Left colon (tissue), 2 donors: ENCODE measurements at regions not wholly inside any gene's neighbourhood (a gene's known extent, or its start where the extent isn't known, plus 50 kb on each side); places are given as distances from the start of the nearest gene placed in this dataset.

Source experiments
- ATAC-seq: fragments of 200-7000 bp; cut with Tn5 transposase; one replicate; pipeline ENCODE4 v1.9.1; 2020; ENCODE audit warnings: mild to moderate bottlenecking, moderate library complexity
- DNase-seq, 2 donors: peaks; one replicate each; pipeline ENCODE4 v3.0.0-alpha.2; 2020
- intact Hi-C, 2 donors: fragments of 100-400 bp; cut with DNase I in 1 of 2; cut with micrococcal nuclease in 1 of 2; formaldehyde crosslinking; loops; one replicate each; pipeline versions ENCODE4 v1.11.2 to v1.14.0; 2022; cut with DNase I, micrococcal nuclease
- donor health status: DM: no; HTN: no; CAD: no.
- donor health status: DM: yes; HTN: yes; CAD: no.

DNA sequence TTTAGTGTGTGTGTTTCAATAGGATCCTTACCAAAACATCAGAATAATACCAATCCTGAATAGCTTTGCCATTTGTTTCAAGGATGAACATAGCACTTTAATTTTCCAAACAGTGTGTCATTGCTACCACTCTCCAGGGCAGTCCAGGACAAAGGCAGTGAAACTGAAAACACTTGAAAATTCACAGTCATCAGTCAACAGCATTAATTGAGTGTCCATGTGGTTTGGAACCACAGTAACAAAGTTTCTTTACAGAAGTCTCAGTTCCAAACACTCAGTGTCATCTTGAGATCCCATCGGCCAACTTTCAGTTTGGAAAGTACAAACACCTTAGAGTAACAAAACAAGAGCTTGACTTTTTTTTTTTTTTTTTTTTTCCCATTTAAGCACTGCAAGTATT lies 228.4 kb upstream of the SOX5 start:
- intact Hi-C loops, result no loop called here
- DNase-seq, result no peak
- ATAC-seq, result no peak

DNA sequence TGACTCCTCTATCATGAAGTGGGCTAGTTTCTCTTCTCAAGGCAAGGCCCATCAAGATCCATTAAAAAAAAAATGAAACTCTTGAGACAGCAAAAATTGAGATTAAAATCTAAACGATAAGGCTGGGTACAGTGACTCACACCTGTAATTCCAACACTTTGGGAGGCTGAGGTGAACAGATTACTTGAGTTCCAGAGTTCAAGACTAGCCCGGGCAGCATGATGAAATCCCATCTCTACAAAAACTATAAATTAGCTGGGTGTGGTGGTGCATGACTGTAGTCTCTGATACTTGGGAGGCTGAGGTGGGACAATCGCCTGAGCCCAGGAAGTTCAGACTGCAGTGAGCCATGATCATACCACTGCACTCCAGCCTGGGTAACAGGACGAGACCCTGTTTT lies 226.5 kb upstream of the SOX5 start:
- DNase-seq, result no peak

DNA sequence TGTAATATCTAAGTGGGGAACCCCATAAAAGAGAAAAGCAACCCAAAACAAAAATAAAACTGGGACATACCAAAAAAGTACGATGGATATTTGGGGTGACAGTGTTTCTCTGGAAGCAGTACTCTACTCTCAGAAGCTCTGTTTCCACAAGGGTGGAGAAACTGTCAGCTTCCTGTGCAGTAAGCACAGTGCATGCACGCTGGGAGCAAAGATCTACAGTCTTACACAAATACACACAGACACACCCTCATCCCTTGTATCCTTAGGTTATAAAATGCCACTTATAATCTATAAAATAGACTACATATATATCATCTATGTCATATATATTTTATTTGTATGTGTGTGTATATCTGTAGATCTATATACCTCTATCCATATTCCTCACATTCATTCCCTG lies 225.8 kb upstream of the SOX5 start:
- peak; percentile 97 for ATAC-seq
- intact Hi-C loops, result no loop called here
- DNase-seq, result peak in 1 of 2 donors; percentile 20

More for the DNA sequence above, 226.5 kb upstream of the SOX5 start:
- peak; percentile 68 for ATAC-seq
- intact Hi-C loops, result no loop called here

DNA sequence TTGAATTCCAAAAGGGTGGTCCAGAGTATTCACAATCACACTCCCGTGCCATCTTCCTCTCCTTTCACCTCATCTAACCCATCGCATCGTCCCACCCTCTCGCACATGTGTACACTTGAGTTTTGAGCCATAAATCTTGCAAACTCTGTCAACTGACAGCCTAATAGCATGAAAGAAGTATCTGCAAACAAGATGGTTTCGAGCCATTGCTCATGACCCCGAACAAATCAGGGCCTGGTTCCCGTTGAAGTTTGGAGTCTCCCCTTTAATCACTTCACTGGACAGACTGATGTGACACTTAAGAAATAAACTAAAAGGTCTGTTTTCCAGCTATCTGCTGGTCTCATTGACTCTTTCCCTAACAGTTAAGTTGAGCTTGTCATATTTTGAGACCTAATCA lies 223.6 kb upstream of the SOX5 start:
- DNase-seq, result no peak
- intact Hi-C loops, result no loop called here
- no peak for ATAC-seq

DNA sequence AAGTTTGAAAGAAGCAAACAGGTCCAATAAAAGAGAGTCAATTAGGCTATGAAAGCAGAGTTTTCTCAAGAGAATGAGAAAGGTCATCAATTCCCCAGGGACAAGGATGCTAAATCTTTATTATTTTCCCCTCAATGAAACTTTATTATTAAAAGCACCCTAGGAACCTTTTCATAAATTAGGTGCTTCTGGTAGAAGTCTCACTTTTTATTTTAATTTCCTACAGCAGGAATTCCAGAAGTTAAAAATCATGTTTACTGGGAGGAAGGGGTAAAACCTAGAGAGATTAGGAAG lies 223.2 kb upstream of the SOX5 start:
- ATAC-seq, result no peak
- intact Hi-C loops, result no loop called here

DNA sequence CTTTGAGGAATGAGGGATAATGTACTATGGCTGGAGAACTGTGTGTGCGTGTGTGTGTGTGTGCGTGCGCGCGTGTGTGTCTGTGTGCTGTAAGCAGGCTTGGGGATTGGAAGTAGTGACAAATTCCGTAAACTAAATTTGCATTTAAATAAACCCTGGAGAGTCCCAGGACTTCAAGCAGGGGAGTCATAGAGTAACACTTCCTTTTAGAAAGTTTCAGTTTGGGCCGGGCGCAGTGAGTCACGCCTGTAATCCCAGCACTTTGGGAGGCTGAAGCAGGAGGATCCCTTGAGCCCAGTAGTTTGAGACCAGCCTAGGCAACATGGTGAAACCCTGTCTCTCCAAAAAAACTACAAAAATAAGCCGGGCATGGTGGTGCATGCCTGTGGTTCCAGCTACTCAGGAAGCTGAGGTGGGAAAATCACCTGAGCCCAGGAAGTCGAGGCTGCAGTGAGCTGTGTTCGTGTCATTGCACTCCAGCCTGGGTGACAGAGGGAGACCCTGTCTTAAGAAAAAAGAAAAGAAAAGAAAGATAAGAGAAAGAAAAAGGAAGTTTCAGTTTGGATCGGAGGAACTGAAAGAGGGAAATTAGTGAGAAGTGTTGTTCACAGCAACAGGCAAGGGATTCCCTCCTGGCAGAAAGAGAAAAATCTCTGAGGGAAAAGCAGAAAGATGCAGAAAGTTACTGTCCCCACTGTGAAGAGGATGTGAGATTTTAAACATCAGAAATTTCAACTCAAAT lies 222.7 kb upstream of the SOX5 start:
- DNase-seq (peak in 1 of 2 donors; percentile 14), ATAC-seq (no peak)
- intact Hi-C loops, result no loop called here

More for the DNA sequence above, 223.2 kb upstream of the SOX5 start:
- DNase-seq, result no peak

DNA sequence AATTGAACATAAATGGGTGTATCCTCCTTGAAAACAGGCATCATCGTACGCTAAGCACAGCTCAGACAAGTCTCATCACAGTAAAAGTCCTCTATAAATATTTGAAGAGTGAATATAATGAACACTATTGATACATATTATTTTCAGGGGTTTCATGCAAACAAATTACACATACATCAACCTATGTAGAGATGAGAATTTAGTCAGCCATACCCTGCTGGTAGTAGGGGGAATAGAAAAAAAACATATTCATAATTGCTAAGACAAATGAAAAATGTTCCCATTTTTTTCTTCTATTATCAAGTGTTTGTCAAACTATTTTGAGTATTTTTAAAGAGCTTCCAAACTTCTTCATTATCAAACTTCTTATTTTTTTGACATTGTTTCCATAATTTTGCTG lies 205.6 kb upstream of the SOX5 start:
- ATAC-seq (no peak), DNase-seq (no peak)
- intact Hi-C loops, result no loop called here

DNA sequence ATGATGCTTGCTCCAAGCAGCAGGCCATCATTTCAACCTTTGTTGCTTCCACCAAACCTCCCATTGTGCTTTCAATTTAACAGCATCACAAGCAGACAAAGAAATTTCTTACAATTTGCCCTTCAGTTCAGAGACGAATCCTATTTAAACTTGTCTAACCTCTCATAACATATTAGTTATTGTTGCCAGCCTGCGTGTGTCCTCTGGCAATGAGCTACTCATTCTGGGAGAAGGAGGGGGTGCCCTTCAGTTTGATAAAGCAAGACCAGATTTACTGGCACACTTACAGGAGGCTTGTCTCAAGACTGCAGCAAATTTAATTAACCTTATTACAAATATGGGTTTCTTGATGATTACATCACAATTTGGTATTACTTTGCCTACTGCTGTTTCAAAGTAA lies 203.6 kb upstream of the SOX5 start:
- ATAC-seq (no peak), DNase-seq (no peak)
- intact Hi-C loops, result no loop called here

DNA sequence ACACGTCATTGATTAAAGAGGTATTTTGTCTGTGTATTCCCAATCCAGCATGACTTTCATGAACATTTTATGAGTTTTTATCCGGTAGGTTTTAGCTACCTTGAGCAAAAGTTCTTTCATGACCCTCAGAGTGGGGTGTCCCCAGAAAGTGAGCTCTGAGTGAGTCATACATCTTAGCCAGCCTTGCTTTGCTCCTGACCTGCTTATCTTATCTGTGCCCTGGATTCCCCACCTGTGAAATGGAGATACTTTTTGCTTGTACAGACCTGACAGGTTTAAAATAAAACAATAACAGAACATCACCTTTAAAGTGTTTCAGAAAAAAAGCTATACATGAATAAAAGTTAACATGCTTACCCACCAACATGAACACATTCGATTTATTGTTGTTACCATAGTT lies 202.8 kb upstream of the SOX5 start:
- DNase-seq (no peak), ATAC-seq (no peak)
- intact Hi-C loops, result no loop called here

DNA sequence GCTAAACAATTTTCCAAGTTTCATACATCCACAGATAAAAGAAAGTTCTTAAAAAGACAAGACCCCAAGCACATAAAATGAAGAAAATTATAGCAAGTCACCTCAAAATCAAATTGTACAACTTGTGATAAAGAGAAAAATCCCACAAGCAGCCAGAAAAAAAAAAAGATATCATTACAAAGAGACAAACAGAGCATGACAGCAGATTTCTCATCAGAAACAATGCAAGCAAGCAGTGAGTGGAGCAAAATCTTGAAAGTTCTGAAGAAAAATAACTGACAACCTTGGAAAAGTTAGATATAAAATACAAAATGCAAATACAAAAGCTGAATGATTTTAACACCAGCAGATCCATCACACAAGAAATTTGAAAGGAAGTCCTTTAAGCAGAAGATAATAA lies 194.5 kb upstream of the SOX5 start:
- no peak for DNase-seq
- intact Hi-C loops, result no loop called here
- no peak for ATAC-seq

DNA sequence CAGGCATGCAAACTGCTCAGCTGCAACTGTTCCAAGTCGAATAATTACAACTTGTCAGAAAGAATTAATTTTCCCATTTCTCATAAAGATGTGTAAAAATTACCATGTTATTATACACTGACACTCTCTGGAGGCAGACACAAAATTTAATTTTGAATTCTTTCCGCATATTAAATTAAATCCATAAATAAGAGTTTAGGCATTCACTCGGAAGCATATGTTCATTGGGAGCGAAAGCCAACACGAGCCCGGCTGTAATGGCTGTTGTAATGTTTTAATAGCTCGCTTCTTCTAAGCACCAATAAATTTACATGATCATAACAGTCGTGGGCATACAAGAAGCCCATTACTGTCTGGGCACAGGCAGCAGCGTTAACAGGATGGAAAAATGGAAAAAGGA lies 189.6 kb upstream of the SOX5 start:
- ATAC-seq (no peak), DNase-seq (no peak)
- intact Hi-C loops, result no loop called here

DNA sequence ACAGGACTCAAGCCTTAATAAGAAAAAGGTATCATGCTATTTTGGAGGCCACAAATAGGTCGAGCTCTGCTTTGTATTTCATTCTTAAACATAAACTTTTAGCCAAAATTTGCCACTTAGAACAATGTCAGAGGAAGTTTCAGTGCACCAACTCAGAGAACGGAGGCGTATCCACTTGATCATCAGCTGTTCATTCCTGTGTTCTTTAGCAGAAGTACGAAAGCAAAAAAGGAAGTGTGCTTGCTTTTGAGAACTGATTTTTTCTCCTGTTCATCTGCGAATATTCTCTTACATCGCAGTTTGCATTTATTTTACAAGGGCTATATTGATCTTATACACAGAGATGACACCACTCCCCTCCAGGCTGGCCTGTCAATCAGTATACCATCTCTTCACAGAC lies 188.6 kb upstream of the SOX5 start:
- DNase-seq (no peak), ATAC-seq (no peak)
- intact Hi-C loops, result no loop called here

DNA sequence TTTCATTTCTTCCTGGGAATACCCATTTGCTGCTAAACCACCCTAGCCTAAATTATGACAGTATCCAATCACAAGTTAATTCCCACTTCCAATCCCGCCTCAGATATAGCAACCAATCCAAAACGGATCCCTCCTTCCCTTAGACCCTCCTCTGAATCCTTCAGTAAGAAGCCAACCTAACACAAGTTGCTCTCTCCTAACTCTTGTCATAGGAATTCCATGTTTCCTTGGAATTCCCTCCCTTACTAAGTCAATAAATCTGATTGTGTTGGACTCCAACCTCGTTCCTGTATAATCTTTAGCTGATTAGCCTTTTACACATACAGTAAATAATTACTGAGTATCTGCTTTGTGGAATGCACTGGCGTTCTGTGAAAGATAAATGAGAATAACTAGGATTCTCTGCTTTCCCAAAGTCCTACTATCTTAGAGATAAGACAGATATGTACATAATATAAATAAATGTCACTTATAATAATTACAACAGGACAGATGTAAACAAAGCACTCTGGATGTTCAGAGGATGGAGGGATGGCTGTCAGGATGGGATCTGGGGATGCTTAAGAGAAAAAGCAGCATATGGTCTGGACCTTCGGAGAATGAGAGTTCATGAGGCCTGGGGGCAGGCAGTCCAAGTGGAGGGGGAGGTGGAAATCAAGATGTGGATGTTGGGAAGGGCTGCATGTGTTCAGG lies 185.8 kb upstream of the SOX5 start:
- ATAC-seq, result no peak
- intact Hi-C loops, result no loop called here
- DNase-seq, result no peak

DNA sequence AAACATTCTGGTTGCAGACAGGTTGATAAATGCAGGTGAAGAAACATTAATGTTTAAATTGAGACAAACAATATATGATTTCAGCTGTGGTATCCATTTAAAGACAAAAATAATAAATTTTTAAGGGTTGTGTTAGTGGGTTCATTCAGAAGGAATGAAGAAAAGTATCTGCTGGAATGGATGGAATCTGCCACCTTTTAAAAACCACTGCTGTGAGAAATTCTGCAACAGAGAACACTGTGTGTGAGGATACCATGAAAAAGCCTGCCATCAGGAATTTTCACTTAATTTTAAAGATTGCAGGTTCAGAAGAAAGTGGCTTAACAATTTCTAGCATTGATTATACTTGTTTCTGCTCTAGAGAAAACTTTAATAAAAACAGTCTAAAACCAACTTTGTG lies 184.6 kb upstream of the SOX5 start:
- intact Hi-C loops, result no loop called here
- no peak for DNase-seq
- ATAC-seq, result no peak

DNA sequence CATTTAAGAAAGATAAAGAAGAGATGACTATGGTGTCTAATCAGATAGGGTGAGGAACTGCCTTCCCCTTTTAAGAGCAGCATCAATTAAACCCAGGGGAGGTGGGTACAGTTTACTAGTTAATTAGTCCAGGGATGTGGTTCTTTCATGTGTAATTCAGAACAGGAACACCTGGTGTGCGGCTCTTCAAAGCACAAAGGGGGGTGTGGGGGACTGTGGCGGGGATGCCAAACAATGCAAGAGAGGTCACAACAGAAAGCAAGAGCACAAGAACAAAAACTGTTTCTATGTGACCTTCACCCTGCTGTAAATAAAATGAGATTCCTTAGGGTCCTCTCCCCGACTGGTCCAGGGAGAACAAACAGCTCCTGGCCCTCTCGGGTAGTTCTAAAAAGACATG lies 183.9 kb upstream of the SOX5 start:
- intact Hi-C loops, result no loop called here
- no peak for DNase-seq
- no peak for ATAC-seq

DNA sequence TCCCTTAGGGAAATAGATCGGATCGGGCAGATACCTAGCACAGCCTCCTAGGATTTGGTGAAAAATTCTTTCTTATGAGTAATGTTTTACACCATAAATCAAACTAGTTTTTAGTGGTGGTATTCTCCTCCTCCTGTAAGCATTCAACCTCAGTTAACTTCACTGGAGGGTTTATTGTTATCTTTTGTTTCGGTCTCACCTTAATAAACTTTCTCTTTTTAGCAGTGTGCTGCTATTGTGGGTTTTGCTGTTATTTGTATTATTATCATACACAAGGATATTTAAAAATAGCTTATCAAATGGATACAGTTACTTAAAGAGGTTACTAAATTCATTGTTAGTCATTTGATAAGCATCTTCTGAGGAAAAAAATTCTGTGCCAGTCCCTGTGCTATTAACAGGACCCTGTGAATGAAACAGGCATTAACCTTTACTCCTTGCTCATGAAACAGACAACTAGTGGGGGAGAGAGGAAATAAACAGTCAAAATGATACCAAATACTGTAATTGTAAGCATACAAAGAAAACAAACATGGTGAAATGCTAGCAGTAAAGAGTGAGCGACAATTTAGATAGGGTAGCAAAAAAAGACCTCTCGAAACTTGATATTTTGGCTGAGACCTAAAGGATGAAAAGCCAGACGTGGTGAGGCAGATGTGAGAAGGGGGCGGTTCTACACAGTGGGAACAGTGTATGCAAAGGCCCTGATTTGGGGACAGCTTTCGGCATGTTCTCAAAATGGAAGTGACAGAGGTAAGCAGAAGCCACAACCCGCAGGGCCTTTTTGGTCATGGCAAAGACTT lies 178.7 kb upstream of the SOX5 start:
- intact Hi-C loops, result no loop called here
- ATAC-seq (no peak), DNase-seq (no peak)

DNA sequence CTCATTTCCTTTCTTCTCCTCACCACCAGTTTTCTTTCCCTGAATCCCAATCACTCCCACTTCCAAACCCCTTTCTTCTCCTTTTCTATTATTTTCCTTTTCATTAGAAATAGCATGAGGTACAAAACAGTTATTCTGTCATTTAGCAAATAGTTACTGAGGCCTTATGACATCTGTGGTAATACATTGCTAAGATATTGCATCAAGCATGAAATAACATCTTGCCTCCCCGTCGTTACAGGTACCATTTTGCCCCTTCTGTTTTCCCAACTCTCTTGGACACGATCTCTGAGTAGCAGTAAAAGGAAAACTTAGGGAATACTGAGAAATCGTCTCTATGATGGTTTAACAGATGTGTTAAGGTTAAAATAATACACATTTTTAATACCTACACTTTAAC lies 175.8 kb upstream of the SOX5 start:
- intact Hi-C loops, result no loop called here
- DNase-seq (no peak), ATAC-seq (no peak)

DNA sequence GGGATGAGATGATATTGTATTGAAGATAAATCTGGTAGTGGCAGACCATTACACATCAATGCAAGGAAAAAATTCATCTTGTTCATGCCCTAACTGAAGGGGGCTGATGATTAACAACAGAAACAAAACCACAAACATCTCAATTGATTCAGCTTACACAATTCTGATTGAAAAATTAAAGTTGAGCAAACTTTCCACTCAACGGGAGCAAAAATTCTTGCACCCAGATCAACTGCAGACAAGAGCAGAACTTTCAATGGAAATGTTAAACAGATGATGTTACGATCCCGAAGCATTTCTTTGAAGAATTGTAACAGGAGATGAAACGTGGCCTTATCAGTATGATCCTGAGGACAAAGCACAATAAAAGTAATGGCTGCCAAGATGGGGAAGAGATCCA lies 172.4 kb upstream of the SOX5 start:
- DNase-seq, result no peak
- intact Hi-C loops, result no loop called here
- no peak for ATAC-seq

DNA sequence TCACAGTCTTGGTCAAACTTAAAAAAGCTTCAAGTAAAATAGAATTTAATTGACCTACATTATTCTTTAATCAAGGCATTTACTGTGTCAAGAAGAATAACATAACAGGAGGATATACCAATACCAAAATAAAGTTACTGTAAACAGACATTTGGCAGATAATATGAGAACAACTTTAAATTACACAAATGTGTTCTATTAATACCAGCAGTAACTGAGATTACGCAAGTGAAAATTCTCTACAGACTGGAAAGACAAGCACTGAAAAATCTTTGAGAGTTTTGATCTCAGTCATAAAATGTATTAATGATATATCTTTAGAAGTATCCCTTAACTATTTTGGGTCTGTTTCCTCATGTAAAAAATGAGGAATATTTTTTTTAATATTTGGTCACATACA lies 169.2 kb upstream of the SOX5 start:
- intact Hi-C loops, result no loop called here
- ATAC-seq (no peak), DNase-seq (no peak)

DNA sequence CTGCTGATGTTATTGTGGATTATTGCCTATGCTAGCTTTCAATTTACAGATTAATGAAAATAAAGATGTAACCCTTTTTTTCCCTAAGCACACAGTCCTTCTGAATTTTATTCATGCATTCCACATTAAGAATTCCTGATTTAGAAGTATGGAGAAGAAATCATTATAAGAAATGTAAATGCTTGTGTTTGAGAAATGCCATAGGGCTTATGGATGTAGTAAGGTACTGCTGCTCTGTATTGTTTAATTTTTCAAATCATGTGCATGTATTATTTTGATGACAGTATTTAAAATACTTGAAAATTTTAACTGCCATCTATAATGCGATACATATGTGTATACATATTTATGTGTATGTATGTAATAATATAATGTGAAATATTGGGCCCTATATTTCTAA lies 167.1 kb upstream of the SOX5 start:
- intact Hi-C loops, result no loop called here
- no peak for ATAC-seq
- DNase-seq, result no peak
